ENCODE measurements at regions not wholly inside any gene's neighbourhood (a gene's known extent, or its start where the extent isn't known, plus 50 kb on each side); places are given as distances from the start of the nearest gene placed in this dataset.

DNA sequence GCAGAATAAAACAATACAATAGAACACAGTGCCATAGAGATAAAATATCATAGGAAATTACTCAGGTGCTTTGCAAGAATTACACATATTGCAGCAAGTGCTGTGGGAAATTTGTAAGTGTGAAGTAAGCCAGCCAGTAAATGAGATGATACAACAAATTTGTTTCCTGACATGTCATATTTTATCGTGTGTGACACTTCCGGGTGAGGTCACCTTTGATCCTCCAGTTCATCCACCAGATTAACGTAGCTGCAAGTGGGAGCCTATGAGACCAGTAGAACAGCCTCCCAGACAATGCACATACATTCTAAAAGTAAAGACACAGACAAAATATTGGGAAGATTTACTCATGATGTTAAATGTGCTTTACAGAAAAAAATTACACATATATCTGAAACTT lies 72.2 kb downstream of the PRDM9 start:
- Histone ChIP-seq H3K27me3 (ENCODE audit: insufficient read depth, low read depth, severe bottlenecking) (no peaks in the 10 kb centered on the region), H3K9me3 (ENCODE audit: severe bottlenecking) (no peaks in the 10 kb centered on the region), H3K27ac (no peak overlapping the region), H3K4me3 (ENCODE audit: low read depth, low read length) (no peak overlapping the region), H3K36me3 (no peaks in the 10 kb centered on the region)
- TF ChIP-seq, protein P1, sequence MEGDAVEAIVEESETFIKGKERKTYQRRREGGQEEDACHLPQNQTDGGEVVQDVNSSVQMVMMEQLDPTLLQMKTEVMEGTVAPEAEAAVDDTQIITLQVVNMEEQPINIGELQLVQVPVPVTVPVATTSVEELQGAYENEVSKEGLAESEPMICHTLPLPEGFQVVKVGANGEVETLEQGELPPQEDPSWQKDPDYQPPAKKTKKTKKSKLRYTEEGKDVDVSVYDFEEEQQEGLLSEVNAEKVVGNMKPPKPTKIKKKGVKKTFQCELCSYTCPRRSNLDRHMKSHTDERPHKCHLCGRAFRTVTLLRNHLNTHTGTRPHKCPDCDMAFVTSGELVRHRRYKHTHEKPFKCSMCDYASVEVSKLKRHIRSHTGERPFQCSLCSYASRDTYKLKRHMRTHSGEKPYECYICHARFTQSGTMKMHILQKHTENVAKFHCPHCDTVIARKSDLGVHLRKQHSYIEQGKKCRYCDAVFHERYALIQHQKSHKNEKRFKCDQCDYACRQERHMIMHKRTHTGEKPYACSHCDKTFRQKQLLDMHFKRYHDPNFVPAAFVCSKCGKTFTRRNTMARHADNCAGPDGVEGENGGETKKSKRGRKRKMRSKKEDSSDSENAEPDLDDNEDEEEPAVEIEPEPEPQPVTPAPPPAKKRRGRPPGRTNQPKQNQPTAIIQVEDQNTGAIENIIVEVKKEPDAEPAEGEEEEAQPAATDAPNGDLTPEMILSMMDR (IDR thresholded peaks at IDR 0.05; ENCODE audit: low read depth, low read length), result no peak
- DNase-seq, result no peak

DNA sequence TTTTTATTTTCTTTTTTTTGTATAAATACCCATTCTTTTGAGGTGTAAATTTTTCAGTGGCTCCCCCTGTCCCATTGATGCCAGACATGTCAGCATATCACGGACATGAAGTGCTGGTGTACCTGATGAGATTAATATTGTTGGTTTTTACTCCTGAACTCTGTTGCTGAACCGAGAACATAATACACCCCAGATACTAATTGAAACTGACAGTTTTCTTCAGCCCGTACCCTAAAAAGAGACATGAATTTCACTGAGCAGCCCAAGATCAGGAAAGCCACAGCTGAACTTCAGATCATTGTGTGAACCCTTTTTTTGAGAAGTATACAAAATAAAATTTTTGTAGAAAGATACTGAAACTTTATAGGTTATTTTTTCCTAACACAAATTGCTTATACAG lies 75.7 kb downstream of the PRDM9 start:
- Histone ChIP-seq H3K36me3 (no peaks in the 10 kb centered on the region), H3K4me3 (ENCODE audit: low read depth, low read length) (no peak overlapping the region), H3K9me3 (ENCODE audit: severe bottlenecking) (no peaks in the 10 kb centered on the region), H3K27me3 (ENCODE audit: insufficient read depth, low read depth, severe bottlenecking) (no peaks in the 10 kb centered on the region), H3K27ac (no peak overlapping the region)
- TF ChIP-seq, protein P1 (IDR thresholded peaks at IDR 0.05; ENCODE audit: low read depth, low read length), result no peak
- DNase-seq, result no peak

DNA sequence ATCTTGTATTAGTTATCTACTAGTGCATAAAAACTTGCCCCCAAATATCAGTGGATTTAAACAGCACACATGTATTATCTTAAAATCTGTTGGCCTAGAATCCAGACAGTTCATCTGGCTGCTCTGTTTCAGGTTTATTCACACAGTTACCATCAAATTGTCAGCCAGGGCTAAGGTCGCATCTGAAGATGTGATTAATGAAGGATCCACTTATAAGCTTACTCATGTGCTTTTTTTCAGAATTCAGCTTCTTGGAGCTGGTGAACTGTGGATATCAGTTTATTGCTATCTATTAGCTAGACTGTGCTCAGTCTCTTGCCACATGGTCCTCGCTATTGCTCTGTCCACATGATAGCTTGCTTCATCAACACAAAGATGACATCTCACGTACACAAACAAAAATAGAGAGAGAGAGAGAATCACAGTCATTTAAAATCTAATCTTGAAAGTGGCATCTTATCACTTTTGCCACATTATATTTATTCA lies 81.5 kb downstream of the PRDM9 start:
- H3K9me3 ChIP-seq (ENCODE audit: severe bottlenecking), result no peaks in the 10 kb centered on the region
- H3K36me3 ChIP-seq, result no peaks in the 10 kb centered on the region
- no peak overlapping the region for H3K4me3 ChIP-seq (ENCODE audit: low read depth, low read length)
- H3K27ac ChIP-seq, result no peak overlapping the region
- TF ChIP-seq, protein P1 (IDR thresholded peaks at IDR 0.05; ENCODE audit: low read depth, low read length), result no peak
- H3K27me3 ChIP-seq (ENCODE audit: insufficient read depth, low read depth, severe bottlenecking), result no peaks in the 10 kb centered on the region
- DNase-seq, result no peak

DNA sequence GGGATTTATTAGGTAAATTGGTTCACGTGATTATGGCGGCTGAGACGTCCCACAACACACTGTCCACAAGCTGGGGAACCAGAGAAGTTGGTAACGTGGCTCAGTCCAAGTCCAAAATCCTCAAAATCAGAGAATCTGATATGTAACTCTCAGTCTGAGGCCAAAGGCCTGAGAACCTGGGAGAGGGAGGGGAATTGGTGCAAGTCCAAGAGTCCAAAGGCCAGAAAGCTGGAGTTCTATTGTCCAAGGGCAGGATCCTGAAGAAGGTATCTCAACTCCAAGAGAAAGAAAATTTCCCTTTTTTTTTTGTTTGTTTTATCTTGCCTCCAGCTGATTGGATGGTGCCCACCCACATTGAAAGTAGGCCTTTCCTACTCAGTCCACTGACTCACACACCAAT lies 83.8 kb downstream of the PRDM9 start:
- Histone ChIP-seq H3K27me3 (ENCODE audit: insufficient read depth, low read depth, severe bottlenecking) (no peaks in the 10 kb centered on the region), H3K36me3 (no peaks in the 10 kb centered on the region), H3K9me3 (ENCODE audit: severe bottlenecking) (no peaks in the 10 kb centered on the region), H3K4me3 (ENCODE audit: low read depth, low read length) (no peak overlapping the region), H3K27ac (no peak overlapping the region)
- DNase-seq, result no peak
- TF ChIP-seq, protein P1 (IDR thresholded peaks at IDR 0.05; ENCODE audit: low read depth, low read length), result no peak

DNA sequence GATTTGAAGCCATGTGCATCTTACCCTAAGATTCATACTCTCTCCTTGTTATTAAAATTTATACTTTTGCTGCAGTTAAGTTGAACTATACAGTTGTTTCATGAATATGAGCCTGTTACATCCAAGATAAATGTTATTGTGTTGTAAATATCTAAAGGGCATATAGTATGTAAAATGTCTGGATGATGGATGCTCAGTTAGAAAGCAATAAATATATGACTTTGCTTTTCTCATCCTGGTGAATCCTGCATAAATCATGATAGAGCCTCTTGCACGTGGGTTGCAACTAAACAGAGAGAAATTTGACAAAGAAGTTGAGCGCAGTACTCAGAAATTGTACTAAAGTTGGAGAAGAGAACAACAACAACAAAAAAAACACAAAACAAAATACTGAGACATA lies 99.5 kb downstream of the PRDM9 start:
- no peaks in the 10 kb centered on the region for H3K9me3 ChIP-seq (ENCODE audit: severe bottlenecking)
- DNase-seq, result no peak
- no peaks in the 10 kb centered on the region for H3K27me3 ChIP-seq (ENCODE audit: insufficient read depth, low read depth, severe bottlenecking)
- no peaks in the 10 kb centered on the region for H3K36me3 ChIP-seq
- TF ChIP-seq, protein P1 (IDR thresholded peaks at IDR 0.05; ENCODE audit: low read depth, low read length), result no peak
- no peak overlapping the region for H3K27ac ChIP-seq
- H3K4me3 ChIP-seq (ENCODE audit: low read depth, low read length), result no peak overlapping the region

DNA sequence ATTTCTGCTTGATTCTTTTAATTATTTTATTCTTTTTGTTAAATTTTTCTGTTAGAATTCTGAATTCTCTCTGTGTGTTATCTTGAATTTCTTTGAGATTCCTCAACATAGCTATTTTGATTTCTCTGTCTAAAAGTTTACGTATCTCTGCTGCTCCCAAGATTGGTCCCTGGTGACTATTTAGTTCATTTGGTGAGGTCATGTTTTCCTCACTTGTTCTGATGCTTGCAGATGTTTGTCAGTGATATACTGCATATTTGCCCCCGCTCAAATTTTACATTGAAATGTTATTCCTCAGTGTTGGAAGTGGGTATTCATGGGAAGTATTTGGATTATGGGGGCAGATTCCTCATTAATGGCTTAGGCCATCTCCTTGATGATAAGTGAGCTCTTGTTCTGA lies 105.3 kb downstream of the PRDM9 start:
- DNase-seq, result no peak
- H3K36me3 ChIP-seq, result no peaks in the 10 kb centered on the region
- H3K9me3 ChIP-seq (ENCODE audit: severe bottlenecking), result no peaks in the 10 kb centered on the region
- no peak overlapping the region for H3K4me3 ChIP-seq (ENCODE audit: low read depth, low read length)
- no peaks in the 10 kb centered on the region for H3K27me3 ChIP-seq (ENCODE audit: insufficient read depth, low read depth, severe bottlenecking)
- H3K27ac ChIP-seq, result no peak overlapping the region
- TF ChIP-seq, protein P1 (IDR thresholded peaks at IDR 0.05; ENCODE audit: low read depth, low read length), result no peak

Measured in WERI-Rb-1 (cell line).